Lower lobe of right lung (tissue), 2 donors: ENCODE measurements at regions not wholly inside any gene's neighbourhood (a gene's known extent, or its start where the extent isn't known, plus 50 kb on each side); places are given as distances from the start of the nearest gene placed in this dataset.

ENCODE experiments used
- ATAC-seq, 2 donors: fragments of 200-7000 bp; cut with Tn5 transposase; one replicate each; pipeline ENCODE4 v1.9.1; 2020 to 2022; ENCODE audit warnings: mild to moderate bottlenecking in 2 of 2, moderate library complexity in 2 of 2
- DNase-seq: peaks from one replicate; pipeline ENCODE4 v3.0.0-alpha.2; 2020
- H3K27ac ChIP-seq: fragments of 200-600 bp; one replicate; pipeline ENCODE4 v1.8.0; 2022
- H3K27me3 ChIP-seq: fragments of 200-600 bp; one replicate; pipeline ENCODE4 v1.8.0; 2022; ENCODE audit warnings: low read depth
- H3K36me3 ChIP-seq: fragments of 200-600 bp; one replicate; pipeline ENCODE4 v1.8.0; 2022; ENCODE audit warnings: mild to moderate bottlenecking
- H3K4me1 ChIP-seq: fragments of 200-600 bp; one replicate; pipeline ENCODE4 v1.8.0; 2022
- H3K4me3 ChIP-seq: fragments of 200-600 bp; one replicate; pipeline ENCODE4 v1.8.0; 2022; ENCODE audit warnings: mild to moderate bottlenecking
- H3K9me3 ChIP-seq: fragments of 200-600 bp; one replicate; pipeline ENCODE4 v1.8.0; 2022
- CTCF ChIP-seq: fragments of 200-600 bp; IDR thresholded peaks from one replicate; pipeline ENCODE4 v1.8.0; 2022; ENCODE audit warnings: antibody characterized with exemption, mild to moderate bottlenecking
- intact Hi-C: fragments of 100-400 bp; cut with DNase I; formaldehyde crosslinking; loops from one replicate; pipeline ENCODE4 v1.11.0; 2022
- donor health status: DM: no; HTN: yes; CAD: no; lungs with severe emphysema.

GRCh38 chr6:170151321-170151771 lies 139.5 kb downstream of the DLL1 start:
- H3K27ac ChIP-seq, result peak overlapping the region; percentile 80

DNA sequence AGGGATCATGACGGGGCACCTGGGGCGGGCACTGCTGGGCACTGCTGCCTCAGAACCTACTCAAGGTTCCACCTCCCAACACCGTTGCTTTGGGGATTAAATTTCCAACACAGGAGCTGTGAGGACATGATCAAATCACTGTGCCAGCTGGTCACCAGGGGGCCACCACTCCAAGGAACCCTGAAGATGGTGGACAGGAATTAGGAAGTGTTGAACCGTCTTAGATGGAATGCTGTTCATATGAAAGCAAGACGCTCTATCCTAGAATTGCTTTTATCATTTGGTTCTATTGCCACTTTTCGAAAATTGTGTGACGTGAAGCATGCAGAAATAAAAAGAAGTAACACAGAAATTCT lies 140.3 kb downstream of the DLL1 start:
- no peak for TF ChIP-seq CTCF
- no peak overlapping the region for H3K27ac ChIP-seq
- no peaks in the 10 kb centered on the region for H3K9me3 ChIP-seq
- H3K4me1 ChIP-seq, result peaks cover 33% of the 10 kb centered on the region
- DNase-seq (no peak), ATAC-seq (no peak)
- intact Hi-C loops, result no loop called here
- no peak overlapping the region for H3K4me3 ChIP-seq
- no peaks in the 10 kb centered on the region for H3K36me3 ChIP-seq
- H3K27me3 ChIP-seq, result peaks cover 26% of the 10 kb centered on the region

More at GRCh38 chr6:170151321-170151771, 139.5 kb downstream of the DLL1 start:
- peaks cover 33% of the 10 kb centered on the region for H3K4me1 ChIP-seq
- TF ChIP-seq CTCF, result no peak
- no peak for DNase-seq
- no peaks in the 10 kb centered on the region for H3K9me3 ChIP-seq
- H3K4me3 ChIP-seq, result no peak overlapping the region
- no peak for ATAC-seq
- H3K36me3 ChIP-seq, result no peaks in the 10 kb centered on the region
- intact Hi-C loops, result no loop called here
- peaks cover 26% of the 10 kb centered on the region for H3K27me3 ChIP-seq

DNA sequence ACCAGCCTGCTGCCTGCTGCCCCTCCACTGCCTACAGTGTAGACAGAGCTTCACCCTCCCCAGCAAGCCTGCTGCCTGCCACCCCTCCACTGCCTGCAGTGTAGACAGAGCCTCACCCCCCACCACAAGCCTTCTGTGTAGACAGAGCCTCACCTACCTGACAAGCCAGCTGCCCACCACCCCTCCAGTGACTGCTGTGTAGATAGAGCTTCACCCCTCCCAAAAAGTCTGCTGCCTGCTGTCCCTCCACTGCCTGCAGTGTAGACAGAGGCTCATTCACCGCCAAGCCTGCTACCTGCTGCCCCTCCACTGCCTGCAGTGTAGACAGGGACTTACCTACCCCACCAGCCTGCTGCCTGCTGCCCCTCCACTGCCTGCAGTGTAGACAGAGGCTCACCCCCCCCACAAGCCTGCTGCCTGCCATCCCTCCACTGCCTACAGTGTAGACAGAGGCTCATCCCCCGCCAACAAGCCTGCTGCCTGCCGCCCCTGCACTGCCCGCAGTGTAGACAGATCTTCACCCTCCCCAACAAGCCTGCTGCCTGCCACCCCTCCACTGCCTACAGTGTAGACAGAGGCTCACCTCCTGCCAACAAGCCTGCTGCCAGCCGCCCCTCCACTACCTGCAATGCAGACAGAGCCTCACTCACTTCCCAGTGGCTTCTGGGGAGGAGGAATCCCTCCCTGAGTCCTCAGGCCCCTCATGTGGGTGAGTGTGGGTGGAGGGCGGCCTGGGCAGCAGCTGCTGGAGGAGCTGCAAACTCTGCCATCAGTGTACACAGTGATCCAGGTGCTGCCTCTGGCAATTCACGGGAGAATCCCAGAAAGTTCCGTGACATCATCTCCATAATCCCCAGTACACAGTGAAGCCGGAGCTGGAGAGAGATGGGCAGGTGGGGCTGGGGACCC lies 140.9 kb downstream of the DLL1 start:
- intact Hi-C loops, result no loop called here
- no peak overlapping the region for H3K27ac ChIP-seq
- H3K27me3 ChIP-seq, result peaks cover 26% of the 10 kb centered on the region
- no peak for ATAC-seq
- DNase-seq, result no peak
- H3K9me3 ChIP-seq, result no peaks in the 10 kb centered on the region
- H3K4me3 ChIP-seq, result no peak overlapping the region
- no peak for TF ChIP-seq CTCF
- H3K36me3 ChIP-seq, result no peaks in the 10 kb centered on the region
- H3K4me1 ChIP-seq, result peaks cover 33% of the 10 kb centered on the region

GRCh38 chr6:170148709-170149470 lies 142.0 kb downstream of the DLL1 start:
- ATAC-seq, result no peak
- Histone ChIP-seq H3K27ac (no peak overlapping the region), H3K9me3 (no peaks in the 10 kb centered on the region), H3K4me1 (peaks cover 33% of the 10 kb centered on the region), H3K4me3 (no peak overlapping the region), H3K36me3 (no peaks in the 10 kb centered on the region), H3K27me3 (peaks cover 26% of the 10 kb centered on the region)
- TF ChIP-seq CTCF, result no peak
- intact Hi-C loops, result no loop called here
- DNase-seq, result no peak

- H3K27me3 ChIP-seq, result peaks cover 26% of the 10 kb centered on the region
- peak; percentile 55 for DNase-seq
Observed at GRCh38 chr6:170147832-170148708, 142.8 kb downstream of the DLL1 start.

More at GRCh38 chr6:170147832-170148708, 142.8 kb downstream of the DLL1 start:
- no peaks in the 10 kb centered on the region for H3K9me3 ChIP-seq
- TF ChIP-seq CTCF, result no peak
- peak overlapping the region; percentile 2 for H3K4me3 ChIP-seq
- ATAC-seq, result peak; percentile 15 to 56
- peaks cover 32% of the 10 kb centered on the region for H3K4me1 ChIP-seq
- H3K36me3 ChIP-seq, result no peaks in the 10 kb centered on the region
- peak overlapping the region; percentile 51 for H3K27ac ChIP-seq
- intact Hi-C loops, result no loop called here
